Suprapubic skin (tissue), 4 donors: ENCODE measurements at regions not wholly inside any gene's neighbourhood (a gene's known extent, or its start where the extent isn't known, plus 50 kb on each side); places are given as distances from the start of the nearest gene placed in this dataset.

Experiments used
- DNase-seq, 2 donors: peaks; one replicate each; pipeline ENCODE4 v3.0.0-alpha.2; 2019; ENCODE audit warnings: low spot score in 2 of 2
- H3K27ac ChIP-seq: fragments of 200-600 bp; sonication (generic); one replicate; pipeline ENCODE4 v1.5.1; 2019
- H3K27me3 ChIP-seq: fragments of 200-600 bp; sonication (generic); one replicate; pipeline ENCODE4 v1.5.1; 2019
- H3K36me3 ChIP-seq: fragments of 200-600 bp; sonication (generic); one replicate; pipeline ENCODE4 v1.5.1; 2019
- H3K4me1 ChIP-seq: fragments of 200-600 bp; sonication (generic); one replicate; pipeline ENCODE4 v1.5.1; 2019
- H3K4me3 ChIP-seq: fragments of 200-600 bp; sonication (generic); one replicate; pipeline ENCODE4 v1.5.1; 2019; ENCODE audit warnings: mild to moderate bottlenecking
- H3K9me3 ChIP-seq: fragments of 200-600 bp; sonication (generic); one replicate; pipeline ENCODE4 v1.5.1; 2019
- CTCF ChIP-seq, 2 donors: fragments of 200-600 bp in 1 of 2; fragments of 450-650 bp in 1 of 2; sonication (generic) in 1 of 2; IDR thresholded peaks; one replicate each; pipeline ENCODE4 v1.5.1; 2016 to 2019; ENCODE audit warnings: antibody characterized with exemption in 2 of 2, mild to moderate bottlenecking in 1 of 2, moderate library complexity in 1 of 2
- EP300 ChIP-seq: sonication (generic); formaldehyde crosslinking; IDR thresholded peaks from one replicate; pipeline ENCODE4 v1.6.1; 2017; ENCODE audit warnings: antibody characterized with exemption
- POLR2A ChIP-seq, 2 donors: fragments of 450-650 bp; IDR thresholded peaks; one replicate each; pipeline ENCODE4 v1.6.1; 2017; ENCODE audit warnings: antibody characterized with exemption in 2 of 2, mild to moderate bottlenecking in 2 of 2, moderate library complexity in 2 of 2
- POLR2AphosphoS5 ChIP-seq, 3 donors: sonication (generic); formaldehyde crosslinking; IDR thresholded peaks; one replicate each; pipeline ENCODE4 v1.6.1; 2017; ENCODE audit warnings: antibody characterized with exemption in 3 of 3
- WGBS: methylation state at CpG from one replicate; pipeline ENCODE4 v1.1.5; 2018; 5-methylcytosine and 5-hydroxymethylcytosine counted together

DNA sequence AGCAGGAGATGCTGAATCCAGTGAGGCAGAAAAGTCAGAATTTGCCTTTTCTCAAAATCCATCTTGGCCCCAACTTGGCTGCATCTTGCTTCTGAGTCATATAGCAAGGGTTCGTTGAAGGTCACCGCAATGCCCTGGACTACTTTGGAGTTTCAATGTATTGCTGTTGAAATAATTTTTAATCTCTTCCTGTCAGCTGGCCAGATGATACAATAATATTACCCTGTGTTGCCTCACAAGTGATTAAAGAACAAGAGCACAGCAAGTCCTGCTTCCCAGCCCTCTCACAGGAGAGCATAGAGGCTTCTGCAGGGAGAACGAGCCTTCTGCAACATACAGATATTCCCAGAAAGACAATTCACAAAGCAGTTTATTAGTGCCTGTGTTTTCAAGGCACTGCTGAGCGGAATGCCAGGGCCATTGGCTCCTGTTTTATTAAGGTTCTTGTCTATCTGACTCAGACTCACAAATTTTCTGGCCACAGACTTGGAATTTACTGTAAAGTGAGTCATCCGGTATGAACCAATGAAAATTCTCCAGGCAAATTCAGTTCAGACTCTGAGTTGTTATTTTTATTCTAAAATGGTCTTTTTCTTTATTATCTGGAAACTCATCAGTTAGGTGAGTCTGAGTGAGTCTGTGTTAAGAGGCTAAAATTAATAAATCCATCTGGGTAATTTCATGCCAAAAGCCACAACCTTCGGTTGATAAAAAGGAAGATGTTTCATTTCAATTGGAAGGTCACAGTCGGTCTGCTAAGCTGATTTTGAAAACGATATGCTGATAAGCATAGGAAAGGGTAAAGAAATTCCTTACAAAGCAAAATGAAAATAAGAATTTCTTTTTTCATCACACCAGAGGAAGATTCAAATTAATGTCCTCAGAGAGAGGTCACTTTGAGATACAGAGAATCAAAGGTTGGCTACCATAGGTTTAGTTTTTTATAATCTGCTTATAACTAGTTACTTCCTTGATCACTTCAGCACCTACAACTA lies 289.4 kb upstream of the STXBP5 start:
- DNase-seq, result no peak
- H3K36me3 ChIP-seq, result no peaks in the 10 kb centered on the region
- TF ChIP-seq POLR2AphosphoS5 (IDR thresholded peaks at IDR 0.05) (peak in 1 of 3 donors; percentile 33), POLR2A (IDR thresholded peaks at IDR 0.05) (no peak)
- 29% methylated on average over 8 of the region's 8 CpGs for WGBS
- no peaks in the 10 kb centered on the region for H3K9me3 ChIP-seq
- H3K27ac ChIP-seq, result peak overlapping the region; percentile 85
- H3K27me3 ChIP-seq, result no peaks in the 10 kb centered on the region
- H3K4me1 ChIP-seq, result peaks cover 27% of the 10 kb centered on the region
- H3K4me3 ChIP-seq, result peak overlapping the region; percentile 36

GRCh38 chr6:146915671-146916127 lies 288.5 kb upstream of the STXBP5 start:
- TF ChIP-seq CTCF (IDR thresholded peaks at IDR 0.05), result no peak
- no peak for TF ChIP-seq POLR2AphosphoS5 (IDR thresholded peaks at IDR 0.05)
- no peak for TF ChIP-seq POLR2A (IDR thresholded peaks at IDR 0.05)
- TF ChIP-seq EP300, result no peak
- H3K27me3 ChIP-seq, result no peaks in the 10 kb centered on the region
- peak overlapping the region; percentile 85 for H3K27ac ChIP-seq
- H3K36me3 ChIP-seq, result no peaks in the 10 kb centered on the region
- H3K4me1 ChIP-seq, result peaks cover 27% of the 10 kb centered on the region
- H3K9me3 ChIP-seq, result no peaks in the 10 kb centered on the region
- no peak overlapping the region for H3K4me3 ChIP-seq
- DNase-seq, result no peak

DNA sequence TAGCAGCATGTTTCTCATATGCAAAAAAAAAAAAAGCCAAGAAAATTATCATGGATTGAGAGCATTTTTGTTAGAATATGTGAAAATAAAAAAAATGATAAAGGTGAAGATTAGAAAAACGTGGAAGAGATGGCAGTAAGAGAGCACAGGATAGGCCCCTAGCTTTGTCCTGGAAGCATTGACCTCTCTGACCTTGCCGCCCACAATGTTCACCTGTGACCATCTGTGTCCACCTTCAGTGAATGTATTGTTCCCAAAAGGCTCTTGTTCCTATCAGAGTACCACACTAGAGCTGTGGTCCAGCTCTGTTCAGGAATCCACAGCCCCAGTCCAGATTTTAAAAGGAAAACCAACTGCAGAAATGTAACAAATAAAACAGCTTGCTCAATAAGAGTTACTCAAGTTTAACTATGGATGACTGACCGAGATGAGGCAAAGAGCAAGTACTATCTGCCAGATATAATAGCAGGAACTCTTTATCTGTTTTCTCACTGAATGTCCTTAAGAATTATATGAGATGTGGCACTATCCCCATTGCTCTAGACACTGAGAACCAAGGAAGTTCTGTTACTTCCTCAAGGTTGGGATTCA lies 287.7 kb upstream of the STXBP5 start:
- Histone ChIP-seq H3K27me3 (no peaks in the 10 kb centered on the region), H3K36me3 (no peaks in the 10 kb centered on the region), H3K4me1 (peaks cover 27% of the 10 kb centered on the region), H3K27ac (no peak overlapping the region), H3K4me3 (no peak overlapping the region), H3K9me3 (no peaks in the 10 kb centered on the region)
- TF ChIP-seq CTCF (IDR thresholded peaks at IDR 0.05) (no peak), POLR2A (IDR thresholded peaks at IDR 0.05) (no peak), EP300 (no peak), POLR2AphosphoS5 (IDR thresholded peaks at IDR 0.05) (no peak)
- 79% methylated on average over 3 of the region's 3 CpGs for WGBS
- no peak for DNase-seq

- Histone ChIP-seq H3K36me3 (no peaks in the 10 kb centered on the region), H3K27ac (no peak overlapping the region)
- TF ChIP-seq CTCF (IDR thresholded peaks at IDR 0.05) (no peak), POLR2AphosphoS5 (IDR thresholded peaks at IDR 0.05) (no peak), EP300 (no peak), POLR2A (IDR thresholded peaks at IDR 0.05) (no peak)
Measured at GRCh38 chr6:146917182-146917581, 287.0 kb upstream of the STXBP5 start.

DNA sequence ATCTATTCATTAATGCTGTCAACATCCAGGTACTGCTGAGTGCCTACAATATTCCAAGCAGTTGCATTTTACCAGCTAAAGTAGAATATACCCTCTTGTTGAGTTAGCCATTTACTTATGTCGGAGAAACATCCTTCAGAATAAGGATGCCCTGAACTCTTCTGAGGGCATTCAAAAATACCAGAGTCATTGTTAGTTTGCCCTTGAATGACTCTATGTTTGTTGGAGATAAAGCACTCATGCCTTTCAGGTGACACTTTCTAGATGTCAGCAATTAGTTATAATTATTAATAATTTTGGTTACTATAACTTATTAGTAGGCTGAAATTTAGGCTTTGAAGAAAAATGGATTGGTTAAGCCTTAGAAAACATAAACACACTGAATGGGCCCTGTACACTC lies 286.2 kb upstream of the STXBP5 start:
- Histone ChIP-seq H3K27ac (no peak overlapping the region), H3K36me3 (no peaks in the 10 kb centered on the region), H3K27me3 (no peaks in the 10 kb centered on the region), H3K4me3 (no peak overlapping the region), H3K4me1 (peaks cover 27% of the 10 kb centered on the region), H3K9me3 (no peaks in the 10 kb centered on the region)
- TF ChIP-seq POLR2AphosphoS5 (IDR thresholded peaks at IDR 0.05) (no peak), EP300 (no peak), POLR2A (IDR thresholded peaks at IDR 0.05) (no peak), CTCF (IDR thresholded peaks at IDR 0.05) (no peak)
- DNase-seq, result no peak
- 96% methylated on average over 1 of the region's 1 CpG for WGBS

More at GRCh38 chr6:146917182-146917581, 287.0 kb upstream of the STXBP5 start:
- DNase-seq, result no peak
- Histone ChIP-seq H3K4me1 (peaks cover 27% of the 10 kb centered on the region), H3K4me3 (no peak overlapping the region), H3K9me3 (no peaks in the 10 kb centered on the region), H3K27me3 (no peaks in the 10 kb centered on the region)
- WGBS, result 71% methylated on average over 5 of the region's 5 CpGs
